GM13976 (cell line): ENCODE measurements at regions not wholly inside any gene's neighbourhood (a gene's known extent, or its start where the extent isn't known, plus 50 kb on each side); places are given as distances from the start of the nearest gene placed in this dataset.

Source experiments
- DNase-seq: peaks from one replicate; pipeline ENCODE4 v3.0.0; 2012; ENCODE audit warnings: low spot score
- CTCF ChIP-seq: IDR thresholded peaks from 2 replicates; pipeline ENCODE4 v1.5.1; 2012; ENCODE audit warnings: borderline replicate concordance, mild to moderate bottlenecking; ENCODE audit not compliant: insufficient read depth; ENCODE audit errors: extremely low read depth, missing control alignments, control extremely low read depth
- in situ Hi-C: fragments of 300-500 bp; cut with MboI; formaldehyde crosslinking; loops from one replicate; pipeline ENCODE4 v1.12.0; 2022; ENCODE audit warnings: low sequenced_read_pairs, mixed read lengths, inconsistent platforms; ENCODE audit not compliant: unreplicated experiment

GRCh38 chr10:21172930-21173801 lies 276.1 kb upstream of the NEBL start:
- no peak for TF ChIP-seq CTCF
- peak; percentile 36 for DNase-seq

GRCh38 chr10:21172542-21172929 lies 275.4 kb upstream of the NEBL start:
- TF ChIP-seq CTCF = no peak
- DNase-seq = no peak
- in situ Hi-C loops = no loop called here

More at GRCh38 chr10:21172930-21173801, 276.1 kb upstream of the NEBL start:
- in situ Hi-C loops = no loop called here

GRCh38 chr10:21171936-21172541 lies 274.9 kb upstream of the NEBL start:
- DNase-seq = no peak
- no peak for TF ChIP-seq CTCF
- in situ Hi-C loops = no loop called here

GRCh38 chr10:21171197-21171935 lies 274.3 kb upstream of the NEBL start:
- no peak for DNase-seq
- in situ Hi-C loops = no loop called here
- TF ChIP-seq CTCF = no peak

GRCh38 chr10:21170216-21170615 lies 273.1 kb upstream of the NEBL start:
- DNase-seq = no peak
- in situ Hi-C loops = no loop called here

More at GRCh38 chr10:21170216-21170615, 273.1 kb upstream of the NEBL start:
- no peak for TF ChIP-seq CTCF
